VCaP (cell line): ENCODE measurements at regions not wholly inside any gene's neighbourhood (a gene's known extent, or its start where the extent isn't known, plus 50 kb on each side); places are given as distances from the start of the nearest gene placed in this dataset.

ENCODE experiments used
- H3K27ac ChIP-seq: fragments of 450-650 bp; 2 replicates; pipeline ENCODE4 v1.5.1; 2017
- CTCF ChIP-seq: fragments of 450-650 bp; conservative IDR thresholded peaks from 2 replicates; pipeline ENCODE4 v1.5.1; 2017; ENCODE audit warnings: mild to moderate bottlenecking, moderate library complexity

- no peak overlapping the region for H3K27ac ChIP-seq
- no peak for TF ChIP-seq CTCF
Measured at GRCh38 chr1:106061586-106062495, 994.6 kb upstream of the PRMT6 start.

GRCh38 chr1:106063510-106063909 lies 993.0 kb upstream of the PRMT6 start:
- no peak overlapping the region for H3K27ac ChIP-seq
- no peak for TF ChIP-seq CTCF

- no peak overlapping the region for H3K27ac ChIP-seq
- no peak for TF ChIP-seq CTCF
Measured at GRCh38 chr1:106072909-106073600, 983.4 kb upstream of the PRMT6 start.

- no peak for TF ChIP-seq CTCF
- H3K27ac ChIP-seq, result no peak overlapping the region
Measured at GRCh38 chr1:106080608-106081325, 975.7 kb upstream of the PRMT6 start.

- no peak for TF ChIP-seq CTCF
Measured at GRCh38 chr1:106111044-106111443, 945.4 kb upstream of the PRMT6 start.

GRCh38 chr1:106113851-106114250 lies 942.6 kb upstream of the PRMT6 start:
- H3K27ac ChIP-seq, result no peak overlapping the region
- TF ChIP-seq CTCF, result no peak

More at GRCh38 chr1:106111044-106111443, 945.4 kb upstream of the PRMT6 start:
- no peak overlapping the region for H3K27ac ChIP-seq

GRCh38 chr1:106120789-106121188 lies 935.7 kb upstream of the PRMT6 start:
- no peak for TF ChIP-seq CTCF
- no peak overlapping the region for H3K27ac ChIP-seq
